Peyer's patch (tissue), 4 donors: ENCODE measurements at regions not wholly inside any gene's neighbourhood (a gene's known extent, or its start where the extent isn't known, plus 50 kb on each side); places are given as distances from the start of the nearest gene placed in this dataset.

Experiments
- DNase-seq, 3 donors: peaks; one replicate each; pipeline ENCODE4 v3.0.0-alpha.2; 2017 to 2019
- H3K27ac ChIP-seq, 4 donors: fragments of 200-600 bp; sonication (generic); one replicate each; pipeline ENCODE4 v1.5.1; 2016 to 2019
- H3K27me3 ChIP-seq, 2 donors: fragments of 200-600 bp; sonication (generic); one replicate each; pipeline ENCODE4 v1.5.1; 2019
- H3K36me3 ChIP-seq, 3 donors: fragments of 200-600 bp; sonication (generic); one replicate each; pipeline ENCODE4 v1.5.1; 2016 to 2019
- H3K4me1 ChIP-seq, 4 donors: fragments of 200-600 bp; sonication (generic); one replicate each; pipeline ENCODE4 v1.5.1; 2016 to 2019
- H3K4me3 ChIP-seq, 4 donors: fragments of 200-600 bp; sonication (generic); 1 replicate in 3 of 4; 2 replicates in 1 of 4; pipeline ENCODE4 v1.5.1; 2016 to 2019; ENCODE audit warnings: mild to moderate bottlenecking in 1 of 4
- H3K9me3 ChIP-seq, 4 donors: fragments of 200-600 bp; sonication (generic); one replicate each; pipeline ENCODE4 v1.5.1; 2016 to 2019; ENCODE audit warnings: mild to moderate bottlenecking in 1 of 4
- CTCF ChIP-seq, 6 experiments: fragments of 450-650 bp in 4 of 6; fragments of 200-600 bp in 2 of 6; sonication (generic) in 1 of 6; IDR thresholded peaks; one replicate each; pipeline ENCODE4 v1.5.1; 2017 to 2019; ENCODE audit warnings: antibody characterized with exemption in 6 of 6, mild to moderate bottlenecking in 3 of 6, moderate library complexity in 1 of 6
- POLR2A ChIP-seq, 2 donors: fragments of 450-650 bp; IDR thresholded peaks; one replicate each; pipeline ENCODE4 v1.5.1; 2017; ENCODE audit warnings: antibody characterized with exemption in 2 of 2, mild to moderate bottlenecking in 2 of 2, moderate library complexity in 2 of 2

- H3K27me3 ChIP-seq: no peaks in the 10 kb centered on the region
- DNase-seq: no peak
- no peaks in the 10 kb centered on the region for H3K36me3 ChIP-seq
- no peak overlapping the region for H3K4me3 ChIP-seq
- H3K9me3 ChIP-seq: no peaks in the 10 kb centered on the region
- no peaks in the 10 kb centered on the region for H3K4me1 ChIP-seq
- TF ChIP-seq POLR2A (IDR thresholded peaks at IDR 0.05): no peak
- TF ChIP-seq CTCF (IDR thresholded peaks at IDR 0.05): no peak
- H3K27ac ChIP-seq: no peak overlapping the region
Observed at GRCh38 chr4:156710365-156711192, 261.0 kb downstream of the PDGFC start.

GRCh38 chr4:156705311-156705710 lies 266.3 kb downstream of the PDGFC start:
- Histone ChIP-seq H3K9me3 (no peaks in the 10 kb centered on the region), H3K27me3 (no peaks in the 10 kb centered on the region), H3K36me3 (no peaks in the 10 kb centered on the region), H3K27ac (no peak overlapping the region), H3K4me1 (no peaks in the 10 kb centered on the region), H3K4me3 (no peak overlapping the region)
- no peak for DNase-seq
- TF ChIP-seq POLR2A (IDR thresholded peaks at IDR 0.05): no peak
- no peak for TF ChIP-seq CTCF (IDR thresholded peaks at IDR 0.05)

- no peak overlapping the region for H3K27ac ChIP-seq
- H3K27me3 ChIP-seq: no peaks in the 10 kb centered on the region
- TF ChIP-seq POLR2A (IDR thresholded peaks at IDR 0.05) (no peak), CTCF (IDR thresholded peaks at IDR 0.05) (no peak)
- DNase-seq: no peak
- H3K36me3 ChIP-seq: no peaks in the 10 kb centered on the region
- no peak overlapping the region for H3K4me3 ChIP-seq
- no peaks in the 10 kb centered on the region for H3K9me3 ChIP-seq
- peaks cover 0 to 7% (median 0%) of the 10 kb centered on the region in 4 donors for H3K4me1 ChIP-seq
Observed at GRCh38 chr4:156695163-156695562, 276.4 kb downstream of the PDGFC start.

- Histone ChIP-seq H3K4me3 (no peak overlapping the region), H3K4me1 (peaks cover 0 to 7% (median 0%) of the 10 kb centered on the region in 4 donors), H3K27ac (no peak overlapping the region), H3K9me3 (no peaks in the 10 kb centered on the region), H3K36me3 (no peaks in the 10 kb centered on the region), H3K27me3 (no peaks in the 10 kb centered on the region)
- no peak for TF ChIP-seq POLR2A (IDR thresholded peaks at IDR 0.05)
- no peak for DNase-seq
Observed at GRCh38 chr4:156694413-156694812, 277.2 kb downstream of the PDGFC start.

GRCh38 chr4:156693557-156693956 lies 278.0 kb downstream of the PDGFC start:
- no peak for DNase-seq
- Histone ChIP-seq H3K4me3 (no peak overlapping the region), H3K27ac (no peak overlapping the region)

More at GRCh38 chr4:156693557-156693956, 278.0 kb downstream of the PDGFC start:
- H3K27me3 ChIP-seq: no peaks in the 10 kb centered on the region
- peaks cover 0 to 7% (median 0%) of the 10 kb centered on the region in 4 donors for H3K4me1 ChIP-seq
- TF ChIP-seq CTCF (IDR thresholded peaks at IDR 0.05) (no peak), POLR2A (IDR thresholded peaks at IDR 0.05) (no peak)
- no peaks in the 10 kb centered on the region for H3K9me3 ChIP-seq
- no peaks in the 10 kb centered on the region for H3K36me3 ChIP-seq
